ENCODE measurements at regions not wholly inside any gene's neighbourhood (a gene's known extent, or its start where the extent isn't known, plus 50 kb on each side); places are given as distances from the start of the nearest gene placed in this dataset.

GRCh38 chr5:63516006-63516405, 446.2 kb downstream of the HTR1A start:
- TF ChIP-seq POLR2A (IDR thresholded peaks at IDR 0.05; ENCODE audit: extremely low read depth, insufficient read length) = no peak
- TF ChIP-seq, protein P1, sequence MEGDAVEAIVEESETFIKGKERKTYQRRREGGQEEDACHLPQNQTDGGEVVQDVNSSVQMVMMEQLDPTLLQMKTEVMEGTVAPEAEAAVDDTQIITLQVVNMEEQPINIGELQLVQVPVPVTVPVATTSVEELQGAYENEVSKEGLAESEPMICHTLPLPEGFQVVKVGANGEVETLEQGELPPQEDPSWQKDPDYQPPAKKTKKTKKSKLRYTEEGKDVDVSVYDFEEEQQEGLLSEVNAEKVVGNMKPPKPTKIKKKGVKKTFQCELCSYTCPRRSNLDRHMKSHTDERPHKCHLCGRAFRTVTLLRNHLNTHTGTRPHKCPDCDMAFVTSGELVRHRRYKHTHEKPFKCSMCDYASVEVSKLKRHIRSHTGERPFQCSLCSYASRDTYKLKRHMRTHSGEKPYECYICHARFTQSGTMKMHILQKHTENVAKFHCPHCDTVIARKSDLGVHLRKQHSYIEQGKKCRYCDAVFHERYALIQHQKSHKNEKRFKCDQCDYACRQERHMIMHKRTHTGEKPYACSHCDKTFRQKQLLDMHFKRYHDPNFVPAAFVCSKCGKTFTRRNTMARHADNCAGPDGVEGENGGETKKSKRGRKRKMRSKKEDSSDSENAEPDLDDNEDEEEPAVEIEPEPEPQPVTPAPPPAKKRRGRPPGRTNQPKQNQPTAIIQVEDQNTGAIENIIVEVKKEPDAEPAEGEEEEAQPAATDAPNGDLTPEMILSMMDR (IDR thresholded peaks at IDR 0.05; ENCODE audit: low read depth, low read length) = no peak
